ENCODE measurements at regions not wholly inside any gene's neighbourhood (a gene's known extent, or its start where the extent isn't known, plus 50 kb on each side); places are given as distances from the start of the nearest gene placed in this dataset.
"Not testable (repeated sequence)": the region's sequence is repeated elsewhere in the genome, so short reads cannot be mapped to it uniquely, and the experiment has no call there.

DNA sequence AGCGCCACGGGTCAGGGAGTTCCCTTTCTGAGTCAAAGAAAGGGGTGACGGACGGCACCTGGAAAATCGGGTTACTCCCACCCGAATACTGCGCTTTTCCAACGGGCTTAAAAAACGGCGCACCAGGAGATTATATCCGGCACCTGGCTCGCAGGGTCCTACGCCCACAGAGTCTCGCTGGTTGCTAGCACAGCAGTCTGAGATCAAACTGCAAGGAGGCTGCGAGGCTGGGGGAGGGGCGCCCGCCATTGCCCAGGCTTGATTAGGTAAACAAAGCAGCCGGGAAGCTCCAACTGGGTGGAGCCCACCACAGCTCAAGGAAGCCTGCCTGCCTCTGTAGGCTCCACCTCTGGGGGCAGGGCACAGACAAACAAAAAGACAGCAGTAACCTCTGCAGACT, 1352.0 kb upstream of the CDH8 start:
- TF ChIP-seq, protein P1, sequence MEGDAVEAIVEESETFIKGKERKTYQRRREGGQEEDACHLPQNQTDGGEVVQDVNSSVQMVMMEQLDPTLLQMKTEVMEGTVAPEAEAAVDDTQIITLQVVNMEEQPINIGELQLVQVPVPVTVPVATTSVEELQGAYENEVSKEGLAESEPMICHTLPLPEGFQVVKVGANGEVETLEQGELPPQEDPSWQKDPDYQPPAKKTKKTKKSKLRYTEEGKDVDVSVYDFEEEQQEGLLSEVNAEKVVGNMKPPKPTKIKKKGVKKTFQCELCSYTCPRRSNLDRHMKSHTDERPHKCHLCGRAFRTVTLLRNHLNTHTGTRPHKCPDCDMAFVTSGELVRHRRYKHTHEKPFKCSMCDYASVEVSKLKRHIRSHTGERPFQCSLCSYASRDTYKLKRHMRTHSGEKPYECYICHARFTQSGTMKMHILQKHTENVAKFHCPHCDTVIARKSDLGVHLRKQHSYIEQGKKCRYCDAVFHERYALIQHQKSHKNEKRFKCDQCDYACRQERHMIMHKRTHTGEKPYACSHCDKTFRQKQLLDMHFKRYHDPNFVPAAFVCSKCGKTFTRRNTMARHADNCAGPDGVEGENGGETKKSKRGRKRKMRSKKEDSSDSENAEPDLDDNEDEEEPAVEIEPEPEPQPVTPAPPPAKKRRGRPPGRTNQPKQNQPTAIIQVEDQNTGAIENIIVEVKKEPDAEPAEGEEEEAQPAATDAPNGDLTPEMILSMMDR (IDR thresholded peaks at IDR 0.05) = not testable (repeated sequence)
- TF ChIP-seq POLR2A (IDR thresholded peaks at IDR 0.05) = not testable (repeated sequence)

Measured in testis (tissue), 2 donors.